HepG2 (cell line): ENCODE measurements at regions not wholly inside any gene's neighbourhood (a gene's known extent, or its start where the extent isn't known, plus 50 kb on each side); places are given as distances from the start of the nearest gene placed in this dataset.

Source experiments
- ATAC-seq: fragments of 200-7000 bp; cut with Tn5 transposase; 3 replicates; pipeline ENCODE4 v1.9.1; 2020; ENCODE audit warnings: mild to moderate bottlenecking, moderate library complexity
- BruUV-seq: library from RNA; stranded (reverse); fragments of 400-500 nt; replicated peaks from 2 replicates; lab custom pipeline; 2021; lab: Mats Ljungman, UMichigan
- CTCF ChIA-PET: fragments of 300-600 bp; formaldehyde crosslinking; extraction: SDS; loops from one replicate; lab custom pipeline; 2021; ENCODE audit warnings: low total read pairs, inconsistent platforms, low intra/inter-chr PET ratio; lab: Yijun Ruan, JAX
- POLR2A ChIA-PET: fragments of 350-600 bp; sonication (Branson Sonifier 250); formaldehyde crosslinking; loops from one replicate; lab custom pipeline; 2020; ENCODE audit warnings: antibody characterized with exemption, inconsistent platforms; lab: Yijun Ruan, JAX
- DNase-seq: peaks from one replicate; pipeline ENCODE4 v3.0.0-alpha.2; 2015; ENCODE audit warnings: low spot score
- FAIRE-seq: peaks from 3 replicates; lab custom pipeline; 2011; peaks lifted over from hg19 to GRCh38; lab: Jason Lieb, UNC
- H2AFZ ChIP-seq: one replicate; pipeline ENCODE4 v1.6.1; 2011; ENCODE audit warnings: low read length, inconsistent platforms
- H3K27ac ChIP-seq: fragments of 300-600 bp; 3 replicates; pipeline ENCODE4 v1.8.0; 2011; ENCODE audit warnings: mixed run types, mild to moderate bottlenecking, mixed read lengths, low read length, inconsistent platforms; ENCODE audit not compliant: insufficient read depth; ENCODE audit errors: extremely low read length
- H3K27me3 ChIP-seq, 2 experiments: fragments of 200-600 bp in 1 of 2; 2 replicates in 1 of 2; 3 replicates in 1 of 2; pipeline versions ENCODE4 v1.6.0 to v1.8.0; 2011; ENCODE audit warnings: low read length in 2 of 2, mild to moderate bottlenecking in 2 of 2, moderate library complexity in 2 of 2, inconsistent platforms in 1 of 2; ENCODE audit not compliant: insufficient read depth in 2 of 2, control insufficient read depth in 1 of 2
- H3K36me3 ChIP-seq, 2 experiments: fragments of 200-600 bp in 1 of 2; replicated peaks in 1 of 2; 2 replicates in 1 of 2; 3 replicates in 1 of 2; pipeline versions ENCODE4 v1.5.1 to v1.8.0; 2011; ENCODE audit warnings: low read length in 2 of 2, inconsistent platforms in 1 of 2; ENCODE audit not compliant: insufficient read depth in 2 of 2, control insufficient read depth in 1 of 2
- H3K4me1 ChIP-seq: 2 replicates; pipeline ENCODE4 v1.5.1; 2012; ENCODE audit warnings: low read length, inconsistent platforms; ENCODE audit not compliant: insufficient read depth
- H3K4me2 ChIP-seq: 2 replicates; pipeline ENCODE4 v1.6.0; 2011; ENCODE audit warnings: low read depth, low read length, inconsistent platforms
- H3K4me3 ChIP-seq, 3 experiments: fragments of 200-600 bp in 1 of 3; sonication (generic), shearing (Covaris generic) in 1 of 3; replicated peaks in 1 of 3; 2 replicates each; pipeline ENCODE4 v1.5.1; 2011 to 2016; ENCODE audit warnings: low read length in 3 of 3, inconsistent platforms in 2 of 3, low read depth in 2 of 3, mild to moderate bottlenecking in 2 of 3, control low read depth in 1 of 3, mixed read lengths in 1 of 3; ENCODE audit not compliant: insufficient read depth in 1 of 3
- H3K79me2 ChIP-seq: one replicate; pipeline ENCODE4 v1.6.1; 2011; ENCODE audit warnings: low read length, inconsistent platforms; ENCODE audit not compliant: insufficient read depth
- H3K9ac ChIP-seq: 2 replicates; pipeline ENCODE4 v1.6.0; 2011; ENCODE audit warnings: mild to moderate bottlenecking, low read depth, low read length, inconsistent platforms; ENCODE audit not compliant: insufficient read depth
- H3K9me3 ChIP-seq: 2 replicates; pipeline ENCODE4 v1.5.1; 2012; ENCODE audit warnings: mild to moderate bottlenecking, low read length
- H4K20me1 ChIP-seq: 2 replicates; pipeline ENCODE4 v1.6.0; 2011; ENCODE audit warnings: inconsistent platforms, mild to moderate bottlenecking, low read length, moderate library complexity; ENCODE audit not compliant: insufficient read depth
- AGO2 ChIP-seq: fragments of 200-400 bp; formaldehyde crosslinking; optimal IDR thresholded peaks from 2 replicates; pipeline ENCODE3; 2017; ENCODE audit warnings: mild to moderate bottlenecking, low read depth, low read length, moderate library complexity
- ARNT2 ChIP-seq: sonication (generic); formaldehyde crosslinking; IDR thresholded peaks from 2 replicates; pipeline ENCODE4 v1.8.0; 2022; ENCODE audit warnings: mild to moderate bottlenecking, low read depth, missing genetic modification reagents, moderate library complexity
- BCL3 ChIP-seq: sonication (generic); formaldehyde crosslinking; IDR thresholded peaks from 2 replicates; pipeline ENCODE4 v1.5.1; 2020; ENCODE audit warnings: mild to moderate bottlenecking, missing genetic modification reagents, moderate library complexity
- CAMTA2 ChIP-seq: sonication (generic); formaldehyde crosslinking; IDR thresholded peaks from 2 replicates; pipeline ENCODE4 v1.4.0; 2020; ENCODE audit warnings: mild to moderate bottlenecking, missing genetic modification reagents, borderline replicate concordance
- KDM5B ChIP-seq: sonication (generic); formaldehyde crosslinking; IDR thresholded peaks from 2 replicates; pipeline ENCODE4 v1.4.0; 2020; ENCODE audit warnings: missing genetic modification reagents, mild to moderate bottlenecking, borderline replicate concordance
- MXI1 ChIP-seq: IDR thresholded peaks from 3 replicates; pipeline ENCODE4 v1.6.1; 2012; ENCODE audit warnings: low read depth, low read length, inconsistent platforms, borderline replicate concordance
- NCOA2 ChIP-seq: sonication (generic); formaldehyde crosslinking; IDR thresholded peaks from 2 replicates; pipeline ENCODE4 v1.8.0; 2022; ENCODE audit warnings: inconsistent platforms
- NFATC3 ChIP-seq: sonication (generic); formaldehyde crosslinking; IDR thresholded peaks from 2 replicates; pipeline ENCODE4 v1.5.1; 2020; ENCODE audit warnings: mild to moderate bottlenecking, missing genetic modification reagents
- PAX8 ChIP-seq: sonication (generic); formaldehyde crosslinking; IDR thresholded peaks from 2 replicates; pipeline ENCODE4 v1.8.0; 2022; ENCODE audit warnings: mild to moderate bottlenecking, missing genetic modification reagents, borderline replicate concordance
- PRMT3 ChIP-seq: sonication (generic); formaldehyde crosslinking; IDR thresholded peaks from 2 replicates; pipeline ENCODE4 v1.8.1; 2022; ENCODE audit warnings: low read depth, mild to moderate bottlenecking, moderate library complexity, missing genetic modification reagents, borderline replicate concordance
- REPIN1 ChIP-seq: sonication (generic); formaldehyde crosslinking; IDR thresholded peaks from 2 replicates; pipeline ENCODE4 v1.8.0; 2022; ENCODE audit warnings: missing genetic modification reagents, low read depth, mild to moderate bottlenecking, borderline replicate concordance
- RFXAP ChIP-seq: sonication (generic); formaldehyde crosslinking; IDR thresholded peaks from 2 replicates; pipeline ENCODE4 v1.4.0; 2020; ENCODE audit warnings: missing genetic modification reagents, borderline replicate concordance
- SATB2 ChIP-seq: sonication (generic); formaldehyde crosslinking; IDR thresholded peaks from 2 replicates; pipeline ENCODE4 v1.5.0; 2020; ENCODE audit warnings: missing genetic modification reagents
- SMC3 ChIP-seq: IDR thresholded peaks from 2 replicates; pipeline ENCODE4 v1.6.1; 2011; ENCODE audit warnings: low read length, improper control_type of control experiment
- SOX6 ChIP-seq, 2 experiments: fragments of 450-650 bp in 1 of 2; sonication (generic) in 1 of 2; formaldehyde crosslinking in 1 of 2; IDR thresholded peaks; 2 replicates each; pipeline versions ENCODE4 v1.4.0 to v1.6.1; 2017 to 2020; ENCODE audit warnings: antibody characterized with exemption in 1 of 2, mild to moderate bottlenecking in 1 of 2, missing genetic modification reagents in 1 of 2
- TAF1 ChIP-seq: sonication (generic); formaldehyde crosslinking; IDR thresholded peaks from 2 replicates; pipeline ENCODE4 v1.4.0; 2020; ENCODE audit warnings: missing genetic modification reagents
- ZNF329 ChIP-seq: sonication (generic); formaldehyde crosslinking; IDR thresholded peaks from 2 replicates; pipeline ENCODE4 v1.9.0; 2021; ENCODE audit warnings: low read depth, mild to moderate bottlenecking, missing genetic modification reagents
- WGBS: methylation state at CpG from one replicate; pipeline ENCODE4 v1.1.6; 2017; ENCODE audit warnings: low lambda C conversion rate; 5-methylcytosine and 5-hydroxymethylcytosine counted together
- in situ Hi-C: cut with HindIII; loops from 2 replicates; pipeline ENCODE4 v1.10.0; 2017; ENCODE audit warnings: low pct_unique_long_range_greater_than_20kb; ENCODE audit not compliant: extremely low pct_ligation_motif_present
- intact Hi-C: fragments of 100-400 bp; cut with micrococcal nuclease; formaldehyde crosslinking; loops from one replicate; pipeline ENCODE4 v1.10.0; 2022; ENCODE audit not compliant: unreplicated experiment
- TF ChIP-seq, protein P1 (sequence below): sonication (generic); formaldehyde crosslinking; conservative IDR thresholded peaks from 2 replicates; pipeline ENCODE4 v1.8.0; 2022; ENCODE audit warnings: missing genetic modification reagents
- TF ChIP-seq, protein P2 (sequence below): sonication (generic); formaldehyde crosslinking; conservative IDR thresholded peaks from 2 replicates; pipeline ENCODE4 v1.8.1; 2023; ENCODE audit warnings: missing genetic modification reagents

- CTCF ChIA-PET: no interaction called here
- BruUV-seq: no TSS peak
Observed at GRCh38 chr2:200056105-200056504, 100.7 kb downstream of the MAIP1 start.

GRCh38 chr2:200063155-200063554 is 107.8 kb downstream of the MAIP1 start:
- Histone ChIP-seq H3K4me1 (no peaks in the 10 kb centered on the region), H2AFZ (no peak overlapping the region), H3K36me3 (no peaks in the 10 kb centered on the region), H3K27ac (no peak overlapping the region), H3K4me2 (no peak overlapping the region), H4K20me1 (no peaks in the 10 kb centered on the region), H3K79me2 (no peaks in the 10 kb centered on the region), H3K9me3 (no peaks in the 10 kb centered on the region), H3K27me3 (peaks cover 1 to 8% of the 10 kb centered on the region in 2 experiments; a peak in 1 of 5 replicates), H3K9ac (no peak overlapping the region), H3K4me3 (no peak overlapping the region)
- DNase-seq: no peak
- TF ChIP-seq, protein P1, sequence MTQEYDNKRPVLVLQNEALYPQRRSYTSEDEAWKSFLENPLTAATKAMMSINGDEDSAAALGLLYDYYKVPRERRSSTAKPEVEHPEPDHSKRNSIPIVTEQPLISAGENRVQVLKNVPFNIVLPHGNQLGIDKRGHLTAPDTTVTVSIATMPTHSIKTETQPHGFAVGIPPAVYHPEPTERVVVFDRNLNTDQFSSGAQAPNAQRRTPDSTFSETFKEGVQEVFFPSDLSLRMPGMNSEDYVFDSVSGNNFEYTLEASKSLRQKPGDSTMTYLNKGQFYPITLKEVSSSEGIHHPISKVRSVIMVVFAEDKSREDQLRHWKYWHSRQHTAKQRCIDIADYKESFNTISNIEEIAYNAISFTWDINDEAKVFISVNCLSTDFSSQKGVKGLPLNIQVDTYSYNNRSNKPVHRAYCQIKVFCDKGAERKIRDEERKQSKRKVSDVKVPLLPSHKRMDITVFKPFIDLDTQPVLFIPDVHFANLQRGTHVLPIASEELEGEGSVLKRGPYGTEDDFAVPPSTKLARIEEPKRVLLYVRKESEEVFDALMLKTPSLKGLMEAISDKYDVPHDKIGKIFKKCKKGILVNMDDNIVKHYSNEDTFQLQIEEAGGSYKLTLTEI (CRISPR knock-in tag): no peak
- no peak for TF ChIP-seq NCOA2 (CRISPR knock-in tag)
- TF ChIP-seq SMC3: no peak
- no peak for TF ChIP-seq RFXAP (CRISPR knock-in tag)
- TF ChIP-seq, protein P2, sequence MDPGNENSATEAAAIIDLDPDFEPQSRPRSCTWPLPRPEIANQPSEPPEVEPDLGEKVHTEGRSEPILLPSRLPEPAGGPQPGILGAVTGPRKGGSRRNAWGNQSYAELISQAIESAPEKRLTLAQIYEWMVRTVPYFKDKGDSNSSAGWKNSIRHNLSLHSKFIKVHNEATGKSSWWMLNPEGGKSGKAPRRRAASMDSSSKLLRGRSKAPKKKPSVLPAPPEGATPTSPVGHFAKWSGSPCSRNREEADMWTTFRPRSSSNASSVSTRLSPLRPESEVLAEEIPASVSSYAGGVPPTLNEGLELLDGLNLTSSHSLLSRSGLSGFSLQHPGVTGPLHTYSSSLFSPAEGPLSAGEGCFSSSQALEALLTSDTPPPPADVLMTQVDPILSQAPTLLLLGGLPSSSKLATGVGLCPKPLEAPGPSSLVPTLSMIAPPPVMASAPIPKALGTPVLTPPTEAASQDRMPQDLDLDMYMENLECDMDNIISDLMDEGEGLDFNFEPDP (CRISPR knock-in tag): no peak
- no peak for TF ChIP-seq PRMT3 (CRISPR knock-in tag)
- no peak for TF ChIP-seq ZNF329 (CRISPR knock-in tag)
- intact Hi-C loops: no loop called here
- POLR2A ChIA-PET: no interaction called here
- WGBS: 5% methylated on average over 3 of the region's 3 CpGs
- CTCF ChIA-PET: no interaction called here
- in situ Hi-C loops: no loop called here
- ATAC-seq: no peak; the same call in 2 of the 3 replicates
- no peak for FAIRE-seq
- BruUV-seq: no TSS peak

More at GRCh38 chr2:200056105-200056504, 100.7 kb downstream of the MAIP1 start:
- H3K79me2 ChIP-seq: no peaks in the 10 kb centered on the region
- H4K20me1 ChIP-seq: no peaks in the 10 kb centered on the region
- no peak overlapping the region for H3K4me2 ChIP-seq
- no peak overlapping the region for H3K27ac ChIP-seq
- TF ChIP-seq BCL3 (CRISPR knock-in tag) (no peak), AGO2 (no peak), SATB2 (CRISPR knock-in tag) (no peak), ARNT2 (CRISPR knock-in tag) (no peak), CAMTA2 (CRISPR knock-in tag) (no peak), REPIN1 (CRISPR knock-in tag) (no peak), NFATC3 (CRISPR knock-in tag) (no peak), MXI1 (no peak), KDM5B (CRISPR knock-in tag) (no peak), TAF1 (CRISPR knock-in tag) (no peak), SOX6 (IDR thresholded peaks at IDR 0.05) (no peak), SOX6 (CRISPR knock-in tag; IDR thresholded peaks at IDR 0.05) (no peak), PAX8 (CRISPR knock-in tag) (no peak)
- H3K9me3 ChIP-seq: no peaks in the 10 kb centered on the region; the same call in 1 of the 2 replicates
- intact Hi-C loops: loop anchor here (10.0 kb wide), 1 partner anchor 349 kb away; no protein-coding TSS in a partner anchor
- FAIRE-seq (no peak), DNase-seq (no peak), ATAC-seq (no peak)
- in situ Hi-C loops: no loop called here
- no peaks in the 10 kb centered on the region for H3K36me3 ChIP-seq
- peaks cover 12% of the 10 kb centered on the region for H3K4me1 ChIP-seq
- no peak overlapping the region for H2AFZ ChIP-seq
- 33% methylated on average over 3 of the region's 3 CpGs for WGBS
- H3K27me3 ChIP-seq: no peaks in the 10 kb centered on the region
- POLR2A ChIA-PET: no interaction called here
- H3K4me3 ChIP-seq: no peak overlapping the region
- no peak overlapping the region for H3K9ac ChIP-seq
